ENCODE measurements at regions not wholly inside any gene's neighbourhood (a gene's known extent, or its start where the extent isn't known, plus 50 kb on each side); places are given as distances from the start of the nearest gene placed in this dataset.
"Not testable (repeated sequence)": the region's sequence is repeated elsewhere in the genome, so short reads cannot be mapped to it uniquely, and the experiment has no call there.

GRCh38 chr5:62103863-62104262 lies 202.1 kb upstream of the KIF2A start:
- TF ChIP-seq YY1 (IDR thresholded peaks at IDR 0.05; ENCODE audit: low read depth, low read length); EP300 (IDR thresholded peaks at IDR 0.05; ENCODE audit: borderline replicate concordance in 1 of 2, low read depth in 2 of 2, low read length in 2 of 2); SIX5 (IDR thresholded peaks at IDR 0.05; ENCODE audit: low read depth, low read length); ASH2L (IDR thresholded peaks at IDR 0.05; ENCODE audit: low read length); POLR2A (IDR thresholded peaks at IDR 0.05; ENCODE audit: control extremely low read depth in 1 of 2, low read depth in 2 of 2, low read length in 2 of 2); HDAC2 (IDR thresholded peaks at IDR 0.05; ENCODE audit: borderline replicate concordance in 1 of 2, low read depth in 2 of 2, low read length in 2 of 2); RFX5 (IDR thresholded peaks at IDR 0.05; ENCODE audit: borderline replicate concordance, low read depth, low read length); TAF1 (IDR thresholded peaks at IDR 0.05; ENCODE audit: low read depth, low read length); KDM1A (IDR thresholded peaks at IDR 0.05; ENCODE audit: borderline replicate concordance, low read length); CBX5 (IDR thresholded peaks at IDR 0.05; ENCODE audit: low read depth, low read length); JUN (IDR thresholded peaks at IDR 0.05; ENCODE audit: low read depth, low read length): not testable (repeated sequence)
- TF ChIP-seq, protein P1, sequence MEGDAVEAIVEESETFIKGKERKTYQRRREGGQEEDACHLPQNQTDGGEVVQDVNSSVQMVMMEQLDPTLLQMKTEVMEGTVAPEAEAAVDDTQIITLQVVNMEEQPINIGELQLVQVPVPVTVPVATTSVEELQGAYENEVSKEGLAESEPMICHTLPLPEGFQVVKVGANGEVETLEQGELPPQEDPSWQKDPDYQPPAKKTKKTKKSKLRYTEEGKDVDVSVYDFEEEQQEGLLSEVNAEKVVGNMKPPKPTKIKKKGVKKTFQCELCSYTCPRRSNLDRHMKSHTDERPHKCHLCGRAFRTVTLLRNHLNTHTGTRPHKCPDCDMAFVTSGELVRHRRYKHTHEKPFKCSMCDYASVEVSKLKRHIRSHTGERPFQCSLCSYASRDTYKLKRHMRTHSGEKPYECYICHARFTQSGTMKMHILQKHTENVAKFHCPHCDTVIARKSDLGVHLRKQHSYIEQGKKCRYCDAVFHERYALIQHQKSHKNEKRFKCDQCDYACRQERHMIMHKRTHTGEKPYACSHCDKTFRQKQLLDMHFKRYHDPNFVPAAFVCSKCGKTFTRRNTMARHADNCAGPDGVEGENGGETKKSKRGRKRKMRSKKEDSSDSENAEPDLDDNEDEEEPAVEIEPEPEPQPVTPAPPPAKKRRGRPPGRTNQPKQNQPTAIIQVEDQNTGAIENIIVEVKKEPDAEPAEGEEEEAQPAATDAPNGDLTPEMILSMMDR (IDR thresholded peaks at IDR 0.05; ENCODE audit: control extremely low read depth in 1 of 3, insufficient read depth in 1 of 3, low read depth in 1 of 3, low read length in 3 of 3) = not testable (repeated sequence)
